ENCODE measurements at regions not wholly inside any gene's neighbourhood (a gene's known extent, or its start where the extent isn't known, plus 50 kb on each side); places are given as distances from the start of the nearest gene placed in this dataset.

- H3K4me3 Mint-ChIP-seq = no peak overlapping the region
- no peak for ATAC-seq (replicated peaks; ENCODE audit: extremely low read depth, poor library complexity, severe bottlenecking)
- peaks cover 47% of the 10 kb centered on the region for H3K27me3 Mint-ChIP-seq
- no peak overlapping the region for H3K27ac Mint-ChIP-seq (ENCODE audit: low read depth)
- no peak for DNase-seq (ENCODE audit: low spot score in 2 of 2)
- H3K9me3 Mint-ChIP-seq = no peaks in the 10 kb centered on the region
- peaks cover 6% of the 10 kb centered on the region for H3K4me1 Mint-ChIP-seq
- H3K36me3 Mint-ChIP-seq (ENCODE audit: insufficient read depth) = peaks cover 4% of the 10 kb centered on the region
Measured at GRCh38 chr6:16968101-16968500, 133.7 kb upstream of the STMND1 start.

- Mint-ChIP-seq H3K9me3 (no peaks in the 10 kb centered on the region), H3K4me1 (peaks cover 6% of the 10 kb centered on the region), H3K27me3 (peaks cover 40% of the 10 kb centered on the region), H3K36me3 (ENCODE audit: insufficient read depth) (peaks cover 4% of the 10 kb centered on the region), H3K4me3 (no peak overlapping the region), H3K27ac (ENCODE audit: low read depth) (no peak overlapping the region)
- DNase-seq (ENCODE audit: low spot score in 2 of 2) (no peak), ATAC-seq (replicated peaks; ENCODE audit: extremely low read depth, poor library complexity, severe bottlenecking) (no peak)
Measured at GRCh38 chr6:16967470-16967817, 134.4 kb upstream of the STMND1 start.

- DNase-seq (ENCODE audit: low spot score in 2 of 2) (no peak), ATAC-seq (replicated peaks; ENCODE audit: extremely low read depth, poor library complexity, severe bottlenecking) (no peak)
- no peak overlapping the region for H3K4me3 Mint-ChIP-seq
- no peaks in the 10 kb centered on the region for H3K9me3 Mint-ChIP-seq
- H3K27ac Mint-ChIP-seq (ENCODE audit: low read depth) = no peak overlapping the region
- H3K4me1 Mint-ChIP-seq = peaks cover 6% of the 10 kb centered on the region
- peaks cover 4% of the 10 kb centered on the region for H3K36me3 Mint-ChIP-seq (ENCODE audit: insufficient read depth)
- H3K27me3 Mint-ChIP-seq = peaks cover 36% of the 10 kb centered on the region
Measured at GRCh38 chr6:16966791-16967469, 134.9 kb upstream of the STMND1 start.

- Mint-ChIP-seq H3K27ac (ENCODE audit: low read depth) (no peak overlapping the region), H3K27me3 (peaks cover 27% of the 10 kb centered on the region), H3K9me3 (no peaks in the 10 kb centered on the region), H3K4me3 (no peak overlapping the region), H3K4me1 (peaks cover 6% of the 10 kb centered on the region), H3K36me3 (ENCODE audit: insufficient read depth) (peaks cover 4% of the 10 kb centered on the region)
- DNase-seq (ENCODE audit: low spot score in 2 of 2) (no peak), ATAC-seq (replicated peaks; ENCODE audit: extremely low read depth, poor library complexity, severe bottlenecking) (no peak)
Measured at GRCh38 chr6:16965689-16966088, 136.2 kb upstream of the STMND1 start.

GRCh38 chr6:16964553-16965499 is 137.0 kb upstream of the STMND1 start:
- H3K36me3 Mint-ChIP-seq (ENCODE audit: insufficient read depth) = peaks cover 4% of the 10 kb centered on the region
- H3K4me3 Mint-ChIP-seq = no peak overlapping the region
- H3K27me3 Mint-ChIP-seq = peaks cover 20% of the 10 kb centered on the region
- H3K27ac Mint-ChIP-seq (ENCODE audit: low read depth) = peak overlapping the region; percentile 42
- H3K4me1 Mint-ChIP-seq = peaks cover 6% of the 10 kb centered on the region
- ATAC-seq (replicated peaks; ENCODE audit: extremely low read depth, poor library complexity, severe bottlenecking) (peak; percentile 71), DNase-seq (ENCODE audit: low spot score in 2 of 2) (peak; percentile 44 to 45)
- H3K9me3 Mint-ChIP-seq = no peaks in the 10 kb centered on the region

GRCh38 chr6:16961577-16961976 is 140.3 kb upstream of the STMND1 start:
- DNase-seq (ENCODE audit: low spot score in 2 of 2) = no peak
- H3K27me3 Mint-ChIP-seq = peaks cover 12% of the 10 kb centered on the region
- H3K4me3 Mint-ChIP-seq = no peak overlapping the region
- peaks cover 6% of the 10 kb centered on the region for H3K4me1 Mint-ChIP-seq
- no peaks in the 10 kb centered on the region for H3K9me3 Mint-ChIP-seq
- H3K36me3 Mint-ChIP-seq (ENCODE audit: insufficient read depth) = peaks cover 4% of the 10 kb centered on the region
- H3K27ac Mint-ChIP-seq (ENCODE audit: low read depth) = no peak overlapping the region
- ATAC-seq (replicated peaks; ENCODE audit: extremely low read depth, poor library complexity, severe bottlenecking) = no peak

GRCh38 chr6:16959789-16960188 is 142.1 kb upstream of the STMND1 start:
- no peaks in the 10 kb centered on the region for H3K9me3 Mint-ChIP-seq
- no peak overlapping the region for H3K4me3 Mint-ChIP-seq
- H3K4me1 Mint-ChIP-seq = peaks cover 9% of the 10 kb centered on the region
- H3K36me3 Mint-ChIP-seq (ENCODE audit: insufficient read depth) = peaks cover 1% of the 10 kb centered on the region
- no peak overlapping the region for H3K27ac Mint-ChIP-seq (ENCODE audit: low read depth)
- DNase-seq (ENCODE audit: low spot score in 2 of 2) = no peak
- peaks cover 6% of the 10 kb centered on the region for H3K27me3 Mint-ChIP-seq
- no peak for ATAC-seq (replicated peaks; ENCODE audit: extremely low read depth, poor library complexity, severe bottlenecking)

- peaks cover 8% of the 10 kb centered on the region for H3K4me1 Mint-ChIP-seq
Measured at GRCh38 chr6:16956361-16956760, 145.5 kb upstream of the STMND1 start.

GRCh38 chr6:16955899-16956298 is 146.0 kb upstream of the STMND1 start:
- Mint-ChIP-seq H3K9me3 (no peaks in the 10 kb centered on the region), H3K27me3 (peaks cover 12% of the 10 kb centered on the region), H3K36me3 (ENCODE audit: insufficient read depth) (peaks cover 1% of the 10 kb centered on the region), H3K4me3 (no peak overlapping the region), H3K27ac (ENCODE audit: low read depth) (peak overlapping the region; percentile 20), H3K4me1 (peaks cover 8% of the 10 kb centered on the region)
- no peak for ATAC-seq (replicated peaks; ENCODE audit: extremely low read depth, poor library complexity, severe bottlenecking)
- DNase-seq (ENCODE audit: low spot score in 2 of 2) = no peak

More at GRCh38 chr6:16956361-16956760, 145.5 kb upstream of the STMND1 start:
- Mint-ChIP-seq H3K4me3 (no peak overlapping the region), H3K27me3 (peaks cover 12% of the 10 kb centered on the region), H3K27ac (ENCODE audit: low read depth) (peak overlapping the region; percentile 20), H3K9me3 (no peaks in the 10 kb centered on the region), H3K36me3 (ENCODE audit: insufficient read depth) (no peaks in the 10 kb centered on the region)
- ATAC-seq (replicated peaks; ENCODE audit: extremely low read depth, poor library complexity, severe bottlenecking) (peak; percentile 85), DNase-seq (ENCODE audit: low spot score in 2 of 2) (no peak)

GRCh38 chr6:16953905-16954304 is 147.9 kb upstream of the STMND1 start:
- Mint-ChIP-seq H3K4me3 (no peak overlapping the region), H3K4me1 (peaks cover 8% of the 10 kb centered on the region), H3K36me3 (ENCODE audit: insufficient read depth) (peaks cover 2% of the 10 kb centered on the region), H3K27ac (ENCODE audit: low read depth) (no peak overlapping the region), H3K9me3 (no peaks in the 10 kb centered on the region), H3K27me3 (peaks cover 12% of the 10 kb centered on the region)
- DNase-seq (ENCODE audit: low spot score in 2 of 2) = no peak
- no peak for ATAC-seq (replicated peaks; ENCODE audit: extremely low read depth, poor library complexity, severe bottlenecking)

GRCh38 chr6:16953446-16953845 is 148.4 kb upstream of the STMND1 start:
- H3K36me3 Mint-ChIP-seq (ENCODE audit: insufficient read depth) = peaks cover 2% of the 10 kb centered on the region
- H3K27me3 Mint-ChIP-seq = peaks cover 12% of the 10 kb centered on the region
- H3K4me3 Mint-ChIP-seq = no peak overlapping the region
- DNase-seq (ENCODE audit: low spot score in 2 of 2) (no peak), ATAC-seq (replicated peaks; ENCODE audit: extremely low read depth, poor library complexity, severe bottlenecking) (no peak)
- no peaks in the 10 kb centered on the region for H3K9me3 Mint-ChIP-seq
- peaks cover 8% of the 10 kb centered on the region for H3K4me1 Mint-ChIP-seq
- no peak overlapping the region for H3K27ac Mint-ChIP-seq (ENCODE audit: low read depth)

GRCh38 chr6:16950825-16951495 is 150.9 kb upstream of the STMND1 start:
- DNase-seq (ENCODE audit: low spot score in 2 of 2) (no peak), ATAC-seq (replicated peaks; ENCODE audit: extremely low read depth, poor library complexity, severe bottlenecking) (no peak)
- H3K4me3 Mint-ChIP-seq = no peak overlapping the region
- H3K9me3 Mint-ChIP-seq = no peaks in the 10 kb centered on the region
- peaks cover 2% of the 10 kb centered on the region for H3K36me3 Mint-ChIP-seq (ENCODE audit: insufficient read depth)
- H3K27me3 Mint-ChIP-seq = peaks cover 36% of the 10 kb centered on the region
- no peak overlapping the region for H3K27ac Mint-ChIP-seq (ENCODE audit: low read depth)
- H3K4me1 Mint-ChIP-seq = peaks cover 12% of the 10 kb centered on the region

Measured in central memory CD8-positive, alpha-beta T cell (primary cell).